Erythroblast (primary cell): ENCODE measurements at regions not wholly inside any gene's neighbourhood (a gene's known extent, or its start where the extent isn't known, plus 50 kb on each side); places are given as distances from the start of the nearest gene placed in this dataset.

Experiments used
- GATA1 ChIP-seq: IDR thresholded peaks from 2 replicates; pipeline ENCODE4 v1.6.1; 2011; ENCODE audit warnings: low read depth, mild to moderate bottlenecking, control low read depth, low read length, moderate library complexity
- POLR2A ChIP-seq: IDR thresholded peaks from 2 replicates; pipeline ENCODE4 v1.6.1; 2011; ENCODE audit warnings: mild to moderate bottlenecking, low read length

DNA sequence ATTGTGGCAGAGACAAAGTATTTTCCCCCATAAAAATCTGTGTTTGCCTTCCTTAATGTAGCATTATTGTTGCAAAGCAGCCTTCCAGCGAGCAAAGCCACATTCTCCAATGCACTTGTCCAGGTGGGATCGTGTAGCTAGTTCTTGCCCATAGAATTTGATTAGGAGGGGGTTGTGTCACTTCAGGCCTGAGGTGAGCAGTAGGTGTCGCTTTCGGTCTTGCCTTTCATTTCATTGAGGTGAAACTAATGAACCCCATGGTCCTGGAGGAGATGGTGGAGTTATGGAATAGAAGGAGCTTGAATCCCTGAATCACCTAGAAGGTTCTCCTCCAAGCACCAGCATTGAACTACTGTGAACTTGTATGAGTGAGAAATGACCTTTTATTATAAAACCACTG lies 318.9 kb upstream of the PBX1 start:
- no peak for TF ChIP-seq POLR2A
- TF ChIP-seq GATA1 = no peak
